ENCODE measurements at regions not wholly inside any gene's neighbourhood (a gene's known extent, or its start where the extent isn't known, plus 50 kb on each side); places are given as distances from the start of the nearest gene placed in this dataset.
"Not testable (repeated sequence)": the region's sequence is repeated elsewhere in the genome, so short reads cannot be mapped to it uniquely, and the experiment has no call there.

DNA sequence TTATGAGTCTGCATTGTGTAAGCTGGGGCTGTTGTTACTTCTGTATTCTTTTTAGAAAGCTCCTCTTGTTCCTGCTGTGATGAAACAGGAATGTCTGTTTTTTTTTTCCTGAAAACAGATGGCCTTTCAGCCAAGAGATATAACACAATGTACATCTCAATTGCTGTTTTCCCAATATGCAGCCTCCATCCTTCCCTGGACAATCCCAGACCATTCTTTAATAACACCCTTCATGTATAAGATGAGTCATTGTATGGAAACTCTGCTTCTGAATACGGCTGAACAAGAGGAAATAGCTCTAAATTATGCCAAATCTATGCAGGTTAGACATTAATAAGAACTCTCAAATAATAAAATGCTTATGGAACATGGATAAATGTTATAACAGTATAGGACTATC lies 60.2 kb upstream of the LRRC4C start:
- no peak for DNase-seq (ENCODE audit: low spot score)

DNA sequence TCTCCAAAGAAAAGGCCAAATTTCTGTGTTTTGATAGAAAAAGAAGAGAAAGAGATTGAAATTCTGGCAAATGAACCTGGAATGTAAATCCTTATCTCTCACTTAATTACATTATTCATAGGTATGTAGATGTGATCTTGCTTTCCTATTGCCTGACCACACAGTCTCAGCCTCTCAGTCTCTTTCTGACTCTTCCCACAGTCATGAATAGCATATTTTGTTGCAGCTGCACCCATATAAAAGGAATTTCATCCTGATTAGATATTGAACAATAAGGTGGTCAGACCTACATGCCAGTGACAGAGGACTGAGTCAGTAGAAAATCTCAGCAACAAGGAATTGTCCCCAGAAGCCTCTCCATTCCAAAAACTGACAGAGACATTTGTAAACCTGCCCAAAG lies 62.9 kb upstream of the LRRC4C start:
- DNase-seq (ENCODE audit: low spot score): no peak

DNA sequence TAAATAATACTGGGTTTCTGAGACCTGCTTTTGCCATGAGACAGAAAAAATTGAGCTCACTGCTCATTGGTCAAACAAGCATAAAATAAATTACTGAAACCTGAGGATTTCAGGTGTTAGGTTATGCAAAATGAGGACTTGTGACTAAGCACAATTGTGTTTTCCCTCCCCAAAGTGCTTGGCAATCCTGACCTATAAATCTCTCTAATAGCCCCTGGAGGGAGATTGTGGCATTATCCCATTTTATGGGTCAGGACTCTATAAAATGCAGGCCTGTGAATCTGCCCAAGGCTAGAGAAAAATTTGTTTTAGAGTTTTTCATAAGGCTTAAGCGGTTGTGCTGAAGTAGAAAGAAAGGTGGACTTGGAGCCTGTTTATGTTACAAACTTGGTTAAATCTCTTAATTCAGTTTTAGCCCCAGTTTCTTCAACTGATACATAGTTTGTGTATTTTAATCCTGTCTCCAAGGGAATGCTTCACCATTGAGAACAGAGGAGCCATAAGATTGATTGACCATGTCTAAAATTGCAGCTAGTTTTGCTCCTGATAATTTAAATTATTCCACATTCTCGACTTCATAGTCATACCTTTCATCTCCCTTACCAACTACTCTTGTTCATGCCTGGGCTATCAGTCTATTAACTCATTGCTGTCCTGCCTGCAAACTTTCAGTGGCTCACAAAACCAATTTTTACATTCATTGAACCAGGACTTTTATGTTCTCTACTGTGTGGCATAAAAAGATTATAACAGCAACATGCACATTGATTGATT lies 63.6 kb upstream of the LRRC4C start:
- no peak for DNase-seq (ENCODE audit: low spot score)

- DNase-seq (ENCODE audit: low spot score): no peak
These were observed 68.1 kb upstream of the LRRC4C start for GRCh38 chr11:41527530-41527929.

GRCh38 chr11:41532413-41532812 lies 73.0 kb upstream of the LRRC4C start:
- DNase-seq (ENCODE audit: low spot score): no peak

DNA sequence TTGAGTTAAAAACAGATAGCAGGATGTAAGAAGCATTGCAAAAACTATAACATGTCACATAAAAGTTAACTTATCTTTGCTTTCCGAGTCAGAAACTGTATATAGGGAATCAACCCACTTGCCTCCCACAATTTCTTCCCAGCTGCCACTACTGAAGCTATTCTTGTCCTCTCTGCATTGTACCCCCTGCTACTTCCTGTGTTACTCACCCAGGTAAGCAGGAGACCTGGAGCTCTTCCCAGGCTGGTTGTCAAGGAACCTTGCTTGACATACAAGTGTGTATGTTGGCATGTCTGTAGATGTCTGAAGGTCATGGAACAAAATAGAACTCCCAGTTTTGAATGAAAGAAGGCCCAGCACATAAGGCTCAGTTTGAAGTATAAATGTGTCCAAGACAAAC lies 74.3 kb upstream of the LRRC4C start:
- no peak for DNase-seq (ENCODE audit: low spot score)

DNA sequence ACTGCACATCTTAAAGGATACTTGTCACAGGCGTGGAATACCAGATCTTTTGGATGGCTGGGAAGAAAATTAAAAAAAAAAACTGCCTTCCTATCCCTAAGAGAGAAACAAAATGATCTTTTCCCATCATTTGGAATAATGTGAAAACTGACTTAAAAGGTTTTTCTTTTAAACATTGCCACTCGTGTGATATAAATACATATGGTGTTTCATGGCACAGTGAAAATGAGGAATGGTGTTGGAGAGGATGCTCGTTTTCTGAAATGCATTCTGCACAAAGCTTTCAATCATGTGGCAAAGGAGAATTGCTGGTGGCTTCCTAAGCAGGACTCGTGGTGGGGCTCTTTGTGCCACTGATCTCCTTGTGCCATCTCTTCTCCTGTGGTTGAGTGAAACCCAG lies 74.9 kb upstream of the LRRC4C start:
- DNase-seq (ENCODE audit: low spot score): no peak

DNA sequence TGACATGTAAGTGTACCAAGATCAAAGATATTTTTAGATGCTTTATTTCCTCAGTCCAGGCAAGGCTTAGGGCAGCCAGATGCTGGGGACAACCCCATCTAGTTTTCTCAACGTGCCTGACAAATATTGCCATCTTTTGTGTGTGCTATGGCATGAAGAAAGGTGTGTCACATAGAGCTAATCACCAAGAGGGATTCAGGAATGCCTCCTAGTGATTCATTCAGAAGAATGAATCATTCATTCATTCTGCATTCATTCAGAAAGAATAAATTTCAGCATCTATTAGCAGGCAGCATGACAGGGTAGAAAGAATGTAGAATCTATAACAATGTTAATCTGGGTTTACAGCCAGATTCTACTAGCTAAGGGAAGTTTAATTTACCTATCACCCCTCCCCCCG lies 75.4 kb upstream of the LRRC4C start:
- DNase-seq (ENCODE audit: low spot score): no peak

- no peak for DNase-seq (ENCODE audit: low spot score)
These were observed 76.6 kb upstream of the LRRC4C start for GRCh38 chr11:41536021-41536568.

DNA sequence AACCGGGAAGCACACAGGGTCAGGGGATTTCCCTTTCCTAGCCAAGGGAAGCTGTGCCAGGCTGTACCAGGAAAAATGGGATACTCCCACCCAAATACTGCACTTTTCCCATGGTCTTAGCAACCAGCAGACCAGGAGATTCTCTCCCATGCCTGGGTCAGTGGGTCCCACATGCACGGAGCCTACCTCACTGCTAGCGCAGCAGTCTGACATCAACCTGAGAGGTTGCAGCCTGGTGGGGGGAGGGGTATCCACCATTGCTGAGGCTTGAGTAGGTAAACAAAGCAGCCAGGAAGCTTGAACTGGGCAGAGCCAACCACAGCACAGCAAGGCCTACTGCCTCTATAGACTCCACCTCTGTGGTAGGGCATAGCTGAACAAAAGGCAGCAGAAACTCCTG lies 85.5 kb upstream of the LRRC4C start:
- DNase-seq (ENCODE audit: low spot score): not testable (repeated sequence)

DNA sequence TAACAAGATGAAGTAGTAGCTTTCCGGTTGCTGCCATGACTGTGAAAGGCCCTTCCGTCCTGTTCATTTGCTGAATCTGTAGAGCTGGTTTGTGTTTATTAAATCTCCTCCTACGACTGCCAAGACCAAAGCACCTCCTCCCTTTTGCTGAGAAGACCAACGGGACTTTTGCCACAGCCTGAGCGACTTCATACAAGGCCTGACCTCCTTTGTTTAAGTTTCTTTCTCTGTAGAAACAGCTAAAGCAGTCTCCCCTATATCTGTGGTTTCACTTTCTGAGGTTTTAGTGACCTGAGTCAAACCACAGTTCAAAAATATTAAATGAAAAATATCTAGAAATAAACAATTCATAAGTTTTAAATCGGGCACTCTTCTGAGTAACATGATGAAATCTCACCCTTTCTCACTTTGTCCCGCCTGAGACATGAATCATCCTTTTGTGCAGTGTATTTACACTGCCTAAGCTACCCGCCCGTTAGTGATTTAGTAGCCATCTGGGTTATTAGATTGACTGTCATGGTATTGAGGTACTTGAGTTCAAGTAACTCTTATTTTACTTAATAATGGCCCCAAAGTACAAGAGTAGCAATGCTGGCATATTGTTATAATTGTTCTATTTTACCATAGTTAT lies 119.1 kb upstream of the LRRC4C start:
- no peak for DNase-seq (ENCODE audit: low spot score)

GRCh38 chr11:41579546-41579945 lies 120.1 kb upstream of the LRRC4C start:
- DNase-seq (ENCODE audit: low spot score): no peak

- DNase-seq (ENCODE audit: low spot score): no peak
These were observed 150.1 kb upstream of the LRRC4C start for GRCh38 chr11:41609511-41609910.

DNA sequence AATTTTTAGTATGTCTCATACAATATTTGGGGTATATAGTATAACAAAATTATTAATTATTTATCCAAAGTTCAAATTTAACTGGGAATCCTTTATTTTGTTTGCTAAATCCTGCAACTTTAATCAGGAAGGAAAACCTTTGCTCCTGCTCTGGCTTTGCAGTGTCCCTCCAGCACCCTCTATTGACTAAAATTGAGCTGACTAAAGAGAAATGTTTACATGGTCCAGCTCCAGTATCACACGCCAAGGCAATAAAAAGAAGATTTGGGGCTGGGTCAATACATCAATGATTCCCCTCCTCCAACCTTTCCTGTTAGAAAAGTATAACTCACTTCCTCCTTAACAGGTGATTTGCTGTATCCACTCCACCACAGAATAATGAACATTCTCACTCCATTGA lies 153.0 kb upstream of the LRRC4C start:
- no peak for DNase-seq (ENCODE audit: low spot score)

DNA sequence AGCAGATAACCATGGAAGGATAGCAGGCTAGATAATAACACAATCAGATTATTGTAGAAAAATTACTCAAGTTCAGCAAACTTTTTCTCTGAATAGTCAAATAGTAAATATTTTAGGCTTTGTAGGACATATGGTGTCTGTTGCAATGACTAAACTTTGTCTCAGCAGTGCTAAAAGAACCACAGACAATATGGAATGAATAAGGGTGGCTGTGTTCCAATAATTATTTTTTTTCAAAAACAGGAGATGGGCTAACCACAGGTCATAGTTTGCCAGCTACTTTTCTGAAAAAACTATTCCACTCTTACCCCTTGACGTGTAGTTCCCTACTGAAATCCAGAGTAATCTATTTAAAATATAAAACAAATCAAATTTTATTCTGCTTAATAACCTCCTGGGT lies 153.9 kb upstream of the LRRC4C start:
- DNase-seq (ENCODE audit: low spot score): no peak

GRCh38 chr11:41622707-41623359 lies 163.4 kb upstream of the LRRC4C start:
- DNase-seq (ENCODE audit: low spot score): no peak

DNA sequence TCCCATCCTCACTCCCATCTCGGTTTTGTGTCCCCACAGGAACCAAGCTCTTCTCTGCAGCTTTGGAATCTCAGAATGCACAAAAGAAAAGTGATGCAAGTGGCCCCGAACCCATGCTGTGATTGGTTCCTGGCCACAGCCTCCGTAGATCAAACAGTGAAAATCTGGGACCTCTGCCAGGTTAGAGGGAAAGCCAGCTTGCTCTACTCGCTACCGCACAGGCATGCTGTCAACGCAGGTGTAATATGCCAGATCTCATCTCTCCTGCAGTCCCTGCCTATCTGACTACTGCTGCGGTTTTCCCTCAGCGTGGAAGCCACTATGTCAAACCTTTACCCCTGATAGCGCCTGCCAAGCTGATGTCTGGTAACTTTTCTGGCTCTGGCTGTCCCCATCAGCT lies 200.5 kb upstream of the LRRC4C start:
- DNase-seq (ENCODE audit: low spot score): no peak

- DNase-seq (ENCODE audit: low spot score): no peak
These were observed 201.1 kb upstream of the LRRC4C start for GRCh38 chr11:41660585-41660984.

DNA sequence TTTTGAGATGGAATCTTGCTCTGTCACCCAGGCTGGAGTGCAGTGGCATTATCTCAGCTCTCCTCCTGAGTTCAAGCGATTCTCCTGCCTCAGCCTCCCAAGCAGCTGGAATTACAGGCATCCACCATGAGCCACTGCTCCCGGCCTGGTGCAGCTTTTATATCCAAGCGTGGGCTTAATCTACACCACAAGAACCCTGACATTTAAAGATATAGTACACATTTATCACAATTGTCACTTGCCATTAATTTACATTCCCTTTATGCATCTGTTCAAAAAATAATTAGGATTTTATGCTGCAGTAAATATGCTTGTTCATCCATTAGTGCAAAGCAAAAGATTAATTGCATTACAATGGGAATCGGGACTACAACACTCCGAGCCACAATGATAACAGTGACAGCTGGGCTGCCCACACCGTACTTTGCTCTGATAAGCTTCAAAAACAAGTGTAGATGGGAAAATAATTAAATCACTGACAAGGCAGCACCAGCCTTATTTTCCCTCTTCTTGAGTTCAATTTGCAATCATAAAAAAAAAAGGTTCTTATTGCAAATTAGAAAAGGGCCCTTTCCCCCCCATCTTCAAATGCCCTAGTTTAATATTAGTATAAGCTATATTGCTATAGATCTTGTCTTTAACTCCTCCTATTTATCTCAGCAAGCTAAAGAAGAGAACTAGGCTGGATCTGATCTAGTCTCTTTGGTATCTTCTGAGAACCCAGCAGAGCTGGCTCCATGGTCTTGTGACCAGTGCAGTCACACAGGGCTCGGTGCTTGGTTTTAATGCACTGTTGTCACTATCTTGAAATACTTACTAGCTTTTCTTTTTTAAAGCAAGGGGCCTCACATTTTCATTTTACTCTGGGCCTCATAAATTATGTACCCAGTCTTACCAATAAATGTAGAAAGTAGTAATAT lies 206.2 kb upstream of the LRRC4C start:
- no peak for DNase-seq (ENCODE audit: low spot score)

GRCh38 chr11:41666951-41667653 lies 207.7 kb upstream of the LRRC4C start:
- DNase-seq (ENCODE audit: low spot score): no peak

- DNase-seq (ENCODE audit: low spot score): no peak
These were observed 215.8 kb upstream of the LRRC4C start for GRCh38 chr11:41675205-41675604.
